Skin epidermis (tissue), 12 donors: ENCODE measurements at regions not wholly inside any gene's neighbourhood (a gene's known extent, or its start where the extent isn't known, plus 50 kb on each side); places are given as distances from the start of the nearest gene placed in this dataset.
A peak's percentile ranks its signal among the peaks of the same experiment; 100 is the strongest.
"Not testable (repeated sequence)": the region's sequence is repeated elsewhere in the genome, so short reads cannot be mapped to it uniquely, and the experiment has no call there.

Experiments
- H3K27ac ChIP-seq, 21 experiments: fragments of 200-600 bp; sonication (generic) in 11 of 21; one replicate each; pipeline ENCODE4 v1.5.0; 2020; ENCODE audit warnings: mild to moderate bottlenecking in 3 of 21, inconsistent platforms in 2 of 21, moderate library complexity in 2 of 21
- H3K4me3 ChIP-seq, 7 experiments: fragments of 200-600 bp; sonication (generic) in 2 of 7; one replicate each; pipeline ENCODE4 v1.5.0; 2020; ENCODE audit warnings: inconsistent platforms in 2 of 7, mild to moderate bottlenecking in 2 of 7, moderate library complexity in 1 of 7

- Histone ChIP-seq H3K27ac (peak overlapping the region in 1 of 21 experiments; percentile 8), H3K4me3 (no peak overlapping the region)
Measured at GRCh38 chr9:124163760-124164255, 93.9 kb upstream of the NEK6 start.

GRCh38 chr9:124164811-124165210, 92.9 kb upstream of the NEK6 start:
- H3K4me3 ChIP-seq: no peak overlapping the region
- no peak overlapping the region for H3K27ac ChIP-seq

- Histone ChIP-seq H3K4me3 (no peak overlapping the region), H3K27ac (no peak overlapping the region)
Measured at GRCh38 chr9:124174433-124174832, 83.3 kb upstream of the NEK6 start.

- not testable (repeated sequence) for H3K4me3 ChIP-seq, H3K27ac ChIP-seq
Measured at GRCh38 chr9:124177522-124177921, 80.2 kb upstream of the NEK6 start.

GRCh38 chr9:124179196-124180071, 78.3 kb upstream of the NEK6 start:
- Histone ChIP-seq H3K4me3 (no peak overlapping the region), H3K27ac (no peak overlapping the region)

- no peak overlapping the region for H3K27ac ChIP-seq
- no peak overlapping the region for H3K4me3 ChIP-seq
Measured at GRCh38 chr9:124180557-124180956, 77.2 kb upstream of the NEK6 start.

- Histone ChIP-seq H3K4me3 (no peak overlapping the region), H3K27ac (no peak overlapping the region)
Measured at GRCh38 chr9:124182741-124183140, 75.0 kb upstream of the NEK6 start.

- H3K27ac ChIP-seq: no peak overlapping the region
- no peak overlapping the region for H3K4me3 ChIP-seq
Measured at GRCh38 chr9:124183772-124184171, 74.0 kb upstream of the NEK6 start.

GRCh38 chr9:124185413-124185812, 72.3 kb upstream of the NEK6 start:
- H3K27ac ChIP-seq: no peak overlapping the region
- H3K4me3 ChIP-seq: no peak overlapping the region

- no peak overlapping the region for H3K4me3 ChIP-seq
- no peak overlapping the region for H3K27ac ChIP-seq
Measured at GRCh38 chr9:124187311-124187710, 70.4 kb upstream of the NEK6 start.

GRCh38 chr9:124188331-124189110, 69.2 kb upstream of the NEK6 start:
- Histone ChIP-seq H3K4me3 (no peak overlapping the region), H3K27ac (no peak overlapping the region)

- H3K4me3 ChIP-seq: no peak overlapping the region
- H3K27ac ChIP-seq: no peak overlapping the region
Measured at GRCh38 chr9:124190761-124191160, 67.0 kb upstream of the NEK6 start.

- Histone ChIP-seq H3K27ac (no peak overlapping the region), H3K4me3 (no peak overlapping the region)
Measured at GRCh38 chr9:124191691-124192395, 65.9 kb upstream of the NEK6 start.

- H3K27ac ChIP-seq: peak overlapping the region in 9 of 21 experiments; percentile 30 to 72 (median 42)
- H3K4me3 ChIP-seq: no peak overlapping the region
Measured at GRCh38 chr9:124196814-124197176, 61.0 kb upstream of the NEK6 start.

GRCh38 chr9:124197177-124198095, 60.3 kb upstream of the NEK6 start:
- no peak overlapping the region for H3K4me3 ChIP-seq
- peak overlapping the region in 12 of 21 experiments; percentile 17 to 72 (median 41) for H3K27ac ChIP-seq

GRCh38 chr9:124198331-124198730, 59.4 kb upstream of the NEK6 start:
- H3K4me3 ChIP-seq: no peak overlapping the region
- H3K27ac ChIP-seq: no peak overlapping the region

- Histone ChIP-seq H3K4me3 (no peak overlapping the region), H3K27ac (no peak overlapping the region)
Measured at GRCh38 chr9:124198948-124199347, 58.8 kb upstream of the NEK6 start.

GRCh38 chr9:124199474-124199873, 58.3 kb upstream of the NEK6 start:
- no peak overlapping the region for H3K4me3 ChIP-seq
- no peak overlapping the region for H3K27ac ChIP-seq

- peak overlapping the region in 11 of 21 experiments; percentile 8 to 80 (median 48) for H3K27ac ChIP-seq
- H3K4me3 ChIP-seq: no peak overlapping the region
Measured at GRCh38 chr9:124202447-124202971, 55.2 kb upstream of the NEK6 start.
